ENCODE measurements at regions not wholly inside any gene's neighbourhood (a gene's known extent, or its start where the extent isn't known, plus 50 kb on each side); places are given as distances from the start of the nearest gene placed in this dataset.

- no peak for DNase-seq
Observed at GRCh38 chr3:99009851-99010250, 108.4 kb upstream of the DCBLD2 start.

- DNase-seq, result no peak
Observed at GRCh38 chr3:99006686-99007085, 105.2 kb upstream of the DCBLD2 start.

GRCh38 chr3:98999675-99000074 is 98.2 kb upstream of the DCBLD2 start:
- DNase-seq, result no peak

- DNase-seq, result peak in 1 of 56 donors; percentile 15
Observed at GRCh38 chr3:98994128-98994762, 92.8 kb upstream of the DCBLD2 start.

DNA sequence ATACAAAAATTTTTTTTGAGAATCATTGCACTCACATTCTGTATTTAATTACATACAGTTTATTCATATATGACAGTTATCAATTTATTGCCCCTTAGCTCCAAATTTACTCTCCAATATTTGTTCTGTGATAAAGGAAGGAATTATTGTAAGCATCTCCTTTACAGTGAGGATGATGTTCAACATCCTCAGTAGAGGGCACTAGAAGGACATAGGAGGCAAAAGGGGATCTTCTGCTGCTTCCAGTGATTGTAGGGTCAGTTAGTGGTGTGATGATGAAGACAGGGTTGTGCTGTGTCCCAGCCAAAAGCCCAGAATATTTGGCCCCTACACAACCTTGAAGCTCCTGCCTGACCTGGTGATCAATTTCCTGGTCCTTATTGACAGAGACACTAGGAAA is 89.9 kb upstream of the DCBLD2 start:
- DNase-seq, result no peak

DNA sequence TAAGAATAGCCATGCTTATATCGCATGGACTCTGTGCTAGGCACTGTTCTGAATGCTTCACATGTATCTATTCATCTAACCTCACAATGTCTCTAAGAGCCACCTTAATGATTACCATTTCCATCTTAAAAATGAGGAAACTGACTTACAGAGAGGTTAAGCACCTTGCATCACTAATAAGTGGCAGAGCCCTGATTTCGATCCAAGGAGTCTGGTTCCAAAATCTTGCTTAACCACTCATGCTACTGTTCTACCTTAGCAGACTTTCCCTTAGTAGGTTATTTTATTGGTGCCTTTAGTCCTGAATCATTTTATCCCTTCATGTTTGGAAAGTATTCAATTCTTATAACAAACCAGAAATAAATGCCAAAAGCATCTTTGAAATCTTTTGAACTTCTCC is 89.2 kb upstream of the DCBLD2 start:
- no peak for DNase-seq

DNA sequence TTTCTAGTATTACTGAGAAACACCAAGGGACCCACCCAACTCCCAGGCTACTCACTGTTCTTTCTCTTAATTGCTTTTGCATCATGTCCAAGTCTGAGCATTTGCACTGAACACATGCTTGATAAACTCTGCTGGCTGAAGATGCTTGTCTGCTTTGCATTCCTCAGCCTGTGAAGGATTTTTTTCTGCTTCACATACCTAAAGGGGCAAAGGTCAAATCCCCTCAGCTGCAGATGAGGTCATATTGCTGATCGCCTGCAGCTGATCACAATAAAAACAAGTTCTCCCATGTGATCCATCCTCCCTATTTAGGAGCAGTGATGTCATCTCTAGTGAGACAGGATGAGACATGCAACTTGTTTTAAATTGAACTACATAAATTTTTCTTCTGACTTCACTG is 84.6 kb upstream of the DCBLD2 start:
- peak in 1 of 56 donors; percentile 4 for DNase-seq

DNA sequence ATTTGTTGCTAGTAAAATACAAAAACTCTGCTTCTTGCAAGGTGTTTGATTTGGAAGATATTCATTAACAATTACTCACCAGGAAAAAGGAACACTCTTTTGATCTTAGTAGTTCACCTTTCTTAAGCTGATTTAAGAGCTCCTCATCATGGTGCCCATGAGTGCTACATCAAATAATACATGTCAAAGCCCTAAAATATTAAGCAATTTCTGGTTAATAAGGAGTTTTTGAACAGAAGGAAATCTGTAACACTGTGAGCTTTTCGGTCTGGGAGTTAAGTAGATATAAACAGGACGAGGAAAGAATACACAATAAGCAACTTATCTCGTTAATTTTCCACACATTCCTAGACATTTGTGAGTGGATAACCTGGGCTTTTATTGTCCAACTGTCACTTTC is 83.9 kb upstream of the DCBLD2 start:
- DNase-seq, result no peak

GRCh38 chr3:98984024-98984423 is 82.5 kb upstream of the DCBLD2 start:
- no peak for DNase-seq

DNA sequence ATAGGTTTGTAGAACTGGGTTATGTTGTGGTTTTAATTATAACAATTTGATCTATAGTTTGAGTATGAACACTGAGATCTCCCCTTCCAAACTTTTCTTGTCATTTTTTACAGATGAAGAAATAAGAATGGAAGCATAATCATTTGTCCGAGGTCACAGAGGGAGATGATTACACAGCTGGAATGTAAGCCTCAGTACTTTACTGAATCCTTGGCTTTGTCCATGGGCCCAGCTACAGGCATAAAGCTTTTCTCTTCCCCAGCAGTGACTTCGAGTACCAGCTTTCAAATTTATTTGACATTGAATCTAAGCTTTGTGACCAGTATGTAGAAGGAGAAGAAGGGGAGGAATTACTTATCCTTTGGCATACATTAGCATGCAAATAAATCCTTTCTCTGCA is 80.9 kb upstream of the DCBLD2 start:
- no peak for DNase-seq

DNA sequence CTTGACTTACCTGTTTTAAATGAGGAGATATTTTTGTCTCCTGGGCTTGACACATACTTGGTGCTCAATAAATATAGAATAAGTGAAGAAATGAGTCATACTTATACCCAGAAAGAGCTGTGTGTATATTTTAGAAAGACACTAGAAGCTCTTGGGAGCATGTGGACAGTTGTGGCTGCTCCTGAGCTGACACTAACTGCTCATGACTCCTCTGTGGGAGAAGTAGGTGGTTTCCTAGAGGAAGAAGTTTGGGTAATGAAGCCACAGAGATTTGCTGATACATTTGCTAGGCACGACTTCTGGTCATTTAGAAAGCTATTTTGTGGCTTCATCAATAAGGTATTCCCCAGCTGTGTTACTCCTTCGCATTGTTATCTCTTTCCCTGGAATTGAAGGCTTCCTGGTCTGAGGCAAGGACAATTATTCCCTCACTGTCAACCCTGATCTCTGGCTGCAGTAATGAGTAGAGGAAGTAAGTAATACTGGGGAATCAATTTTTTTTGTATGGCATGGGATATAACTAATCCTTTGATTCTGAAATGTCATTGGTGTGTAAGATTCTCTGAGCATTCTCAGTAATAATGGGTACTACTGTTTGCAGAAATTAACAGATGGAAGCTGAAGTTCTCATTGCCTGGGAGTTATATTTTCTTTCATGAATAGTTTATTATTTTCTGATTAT is 79.6 kb upstream of the DCBLD2 start:
- no peak for DNase-seq

GRCh38 chr3:98979296-98979695 is 77.8 kb upstream of the DCBLD2 start:
- no peak for DNase-seq

- no peak for DNase-seq
Observed at GRCh38 chr3:98978068-98978811, 76.7 kb upstream of the DCBLD2 start.

- no peak for DNase-seq
Observed at GRCh38 chr3:98977520-98977919, 76.0 kb upstream of the DCBLD2 start.

GRCh38 chr3:98974442-98974841 is 72.9 kb upstream of the DCBLD2 start:
- DNase-seq, result no peak

DNA sequence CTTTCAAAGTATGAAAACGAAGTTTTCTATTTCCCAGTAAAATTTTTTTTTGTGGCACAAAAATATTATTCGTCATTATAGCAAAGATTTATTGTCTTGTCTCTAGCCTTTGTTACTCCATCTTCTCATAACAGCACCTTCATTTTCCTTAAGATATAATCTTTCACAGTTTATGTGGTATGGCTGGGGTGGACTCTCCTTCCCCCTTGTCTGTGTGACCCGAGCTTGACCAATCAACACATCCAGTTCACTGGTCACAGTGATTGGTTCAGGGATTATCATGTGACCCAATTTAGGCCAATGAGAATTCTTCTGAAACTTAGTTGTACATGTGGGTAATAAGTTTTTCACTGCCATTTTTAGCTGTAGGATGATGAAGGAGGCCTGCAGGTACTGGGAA is 71.2 kb upstream of the DCBLD2 start:
- no peak for DNase-seq

DNA sequence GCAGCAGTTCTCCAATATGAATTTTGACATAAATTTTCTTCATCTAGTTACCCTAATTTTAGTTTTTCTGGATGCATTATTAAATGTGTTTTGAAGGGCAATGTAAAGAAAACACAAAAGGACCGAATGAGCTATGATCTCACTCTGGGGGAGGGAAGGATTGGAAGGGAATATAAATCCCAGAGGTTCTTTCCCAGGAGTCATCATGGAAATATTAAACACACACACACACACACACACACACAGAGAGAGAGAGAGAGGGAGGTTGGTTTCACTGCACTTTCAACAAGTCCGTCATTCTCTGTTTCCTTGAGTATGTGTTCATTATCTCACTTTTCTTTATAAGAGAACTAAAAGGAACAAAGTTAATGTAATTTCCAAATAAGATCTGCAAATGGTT is 70.7 kb upstream of the DCBLD2 start:
- no peak for DNase-seq

DNA sequence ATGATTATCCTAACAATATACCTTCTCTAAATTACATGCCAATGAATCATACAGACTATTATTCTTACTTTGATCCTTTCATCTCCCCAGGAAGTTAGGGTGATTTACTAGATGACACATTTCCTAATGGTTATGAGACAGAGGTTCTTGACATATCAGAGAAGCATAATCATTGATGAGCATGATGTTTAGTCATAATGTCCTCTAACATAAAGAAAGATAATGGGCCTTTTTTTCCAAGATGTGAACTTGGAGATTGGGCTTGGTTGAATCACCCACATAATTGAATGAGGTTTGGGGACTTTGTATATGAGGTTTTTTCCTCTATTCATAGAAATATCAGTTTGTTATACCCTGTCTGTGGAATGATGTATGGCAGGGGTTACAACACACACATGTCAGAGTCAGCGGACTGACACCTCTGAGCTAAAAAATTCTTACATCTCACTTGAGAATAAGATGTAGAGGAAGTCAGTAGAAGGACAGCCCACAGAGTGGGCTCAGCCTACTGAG is 69.7 kb upstream of the DCBLD2 start:
- DNase-seq, result no peak

DNA sequence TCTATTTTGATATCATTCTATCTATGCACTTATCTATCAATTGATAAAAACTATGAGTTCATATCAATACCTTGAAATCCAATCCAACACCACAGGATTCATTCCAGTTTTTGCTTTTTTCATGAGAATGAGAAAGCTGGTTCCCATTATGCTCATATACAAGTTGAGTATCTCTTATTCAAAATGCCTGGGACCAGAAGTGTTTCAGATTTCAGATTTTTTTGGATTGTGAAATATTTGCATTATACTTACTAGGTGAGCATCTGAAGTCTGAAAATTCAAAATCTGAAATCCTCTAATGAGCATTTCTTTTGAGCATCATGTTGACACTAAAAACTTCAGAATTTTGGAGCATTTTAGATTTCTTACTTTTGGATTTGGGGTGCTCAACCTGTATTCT is 67.8 kb upstream of the DCBLD2 start:
- DNase-seq, result no peak

DNA sequence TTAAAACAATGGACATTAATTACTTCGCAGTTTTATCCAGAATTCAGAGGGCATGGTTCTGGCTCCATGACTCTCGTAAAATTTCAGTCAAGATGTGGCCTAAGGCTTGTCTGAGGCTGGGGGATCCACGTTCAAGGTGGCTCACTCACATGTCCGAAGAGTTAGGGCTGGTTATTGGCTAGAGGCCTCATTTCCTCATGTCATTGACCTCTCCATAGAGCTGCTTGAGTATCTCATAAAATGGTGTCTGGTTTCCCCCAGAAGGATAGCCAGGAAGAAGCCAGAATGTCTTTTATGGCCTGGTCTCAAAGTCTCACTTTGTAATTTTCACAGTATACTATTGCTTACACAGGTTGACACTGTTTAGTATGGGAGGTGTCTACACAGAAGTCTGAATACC is 67.3 kb upstream of the DCBLD2 start:
- DNase-seq, result no peak

GRCh38 chr3:98968347-98968746 is 66.9 kb upstream of the DCBLD2 start:
- DNase-seq, result no peak

DNA sequence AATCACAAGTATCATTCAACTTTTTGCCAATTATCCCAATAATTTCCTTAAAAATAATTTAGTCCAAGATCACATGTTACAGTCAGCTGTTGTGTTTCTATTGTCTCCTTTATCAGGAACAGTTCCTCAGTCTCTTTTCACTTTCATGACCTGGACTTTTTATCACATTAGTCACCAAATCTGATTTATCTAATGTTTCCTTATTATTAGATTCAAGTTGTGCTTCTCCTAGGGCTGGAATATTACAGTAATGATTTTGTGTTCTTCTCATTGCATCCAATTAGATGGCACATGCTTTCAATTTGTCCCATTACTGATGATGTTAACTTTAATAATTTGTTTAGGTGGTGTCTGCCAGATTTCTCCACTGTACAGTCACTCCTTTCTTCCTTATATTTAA is 66.3 kb upstream of the DCBLD2 start:
- no peak for DNase-seq
